Mesothelial cell of epicardium (in vitro differentiated cells): ENCODE measurements at regions not wholly inside any gene's neighbourhood (a gene's known extent, or its start where the extent isn't known, plus 50 kb on each side); places are given as distances from the start of the nearest gene placed in this dataset.

Experiments used
- DNase-seq, 2 experiments: peaks; one replicate each; pipeline ENCODE4 v3.0.0; 2021; ENCODE audit warnings: low spot score in 2 of 2; ENCODE audit not compliant: unreplicated experiment in 2 of 2
- H3K27ac Mint-ChIP-seq: 2 replicates; pipeline ENCODE4 v1.8.0; 2021; ENCODE audit warnings: mixed read lengths
- H3K27me3 Mint-ChIP-seq: 2 replicates; pipeline ENCODE4 v1.8.0; 2021; ENCODE audit warnings: low read depth, mixed read lengths
- H3K36me3 Mint-ChIP-seq: 2 replicates; pipeline ENCODE4 v1.8.0; 2021; ENCODE audit warnings: mixed read lengths
- H3K4me1 Mint-ChIP-seq: 2 replicates; pipeline ENCODE4 v1.8.0; 2021; ENCODE audit warnings: mixed read lengths
- H3K4me3 Mint-ChIP-seq: 2 replicates; pipeline ENCODE4 v1.8.0; 2021; ENCODE audit warnings: mild to moderate bottlenecking, moderate library complexity, mixed read lengths
- H3K9me3 Mint-ChIP-seq: 2 replicates; pipeline ENCODE4 v1.8.0; 2021; ENCODE audit warnings: mixed read lengths
- CTCF ChIP-seq: fragments of 200-600 bp; sonication (generic); IDR thresholded peaks from one replicate; pipeline ENCODE4 v1.5.0; 2021; ENCODE audit warnings: antibody characterized with exemption; ENCODE audit not compliant: unreplicated experiment

- Mint-ChIP-seq H3K4me3 (no peak overlapping the region), H3K27me3 (no peaks in the 10 kb centered on the region), H3K4me1 (peaks cover 21% of the 10 kb centered on the region), H3K27ac (no peak overlapping the region), H3K36me3 (no peaks in the 10 kb centered on the region), H3K9me3 (peaks cover 9% of the 10 kb centered on the region)
- TF ChIP-seq CTCF, result no peak
- no peak for DNase-seq
These were observed 425.3 kb upstream of the ZMIZ1 start for GRCh38 chr10:78643513-78643912.

GRCh38 chr10:78644550-78644949, 424.2 kb upstream of the ZMIZ1 start:
- Mint-ChIP-seq H3K9me3 (peaks cover 9% of the 10 kb centered on the region), H3K4me1 (peaks cover 25% of the 10 kb centered on the region)

GRCh38 chr10:78645169-78645686, 423.5 kb upstream of the ZMIZ1 start:
- H3K4me3 Mint-ChIP-seq, result no peak overlapping the region
- H3K27me3 Mint-ChIP-seq, result no peaks in the 10 kb centered on the region
- no peaks in the 10 kb centered on the region for H3K36me3 Mint-ChIP-seq
- peak overlapping the region; percentile 8 for H3K27ac Mint-ChIP-seq
- TF ChIP-seq CTCF, result no peak
- no peak for DNase-seq
- H3K4me1 Mint-ChIP-seq, result peaks cover 31% of the 10 kb centered on the region
- H3K9me3 Mint-ChIP-seq, result peaks cover 9% of the 10 kb centered on the region

More at GRCh38 chr10:78644550-78644949, 424.2 kb upstream of the ZMIZ1 start:
- no peak for TF ChIP-seq CTCF
- H3K4me3 Mint-ChIP-seq, result no peak overlapping the region
- H3K27me3 Mint-ChIP-seq, result no peaks in the 10 kb centered on the region
- no peak for DNase-seq
- H3K36me3 Mint-ChIP-seq, result no peaks in the 10 kb centered on the region
- H3K27ac Mint-ChIP-seq, result no peak overlapping the region

GRCh38 chr10:78645975-78646374, 422.8 kb upstream of the ZMIZ1 start:
- Mint-ChIP-seq H3K27ac (no peak overlapping the region), H3K36me3 (no peaks in the 10 kb centered on the region), H3K27me3 (no peaks in the 10 kb centered on the region), H3K4me1 (peaks cover 34% of the 10 kb centered on the region), H3K4me3 (no peak overlapping the region), H3K9me3 (peaks cover 9% of the 10 kb centered on the region)
- TF ChIP-seq CTCF, result no peak
- DNase-seq, result no peak

- Mint-ChIP-seq H3K9me3 (peaks cover 19% of the 10 kb centered on the region), H3K4me1 (peaks cover 22% of the 10 kb centered on the region), H3K36me3 (no peaks in the 10 kb centered on the region), H3K4me3 (no peak overlapping the region), H3K27me3 (no peaks in the 10 kb centered on the region), H3K27ac (peak overlapping the region; percentile 53)
- DNase-seq, result no peak
- TF ChIP-seq CTCF, result no peak
These were observed 420.4 kb upstream of the ZMIZ1 start for GRCh38 chr10:78648256-78648860.
